HG03159 (cell line): ENCODE measurements at regions not wholly inside any gene's neighbourhood (a gene's known extent, or its start where the extent isn't known, plus 50 kb on each side); places are given as distances from the start of the nearest gene placed in this dataset.
"Not testable (repeated sequence)": the region's sequence is repeated elsewhere in the genome, so short reads cannot be mapped to it uniquely, and the experiment has no call there.

Experiments used
- ATAC-seq: cut with Tn5 transposase; IDR thresholded peaks from one replicate; pipeline ENCODE4 v1.9.1; 2021; ENCODE audit warnings: mild to moderate bottlenecking, moderate library complexity; ENCODE audit not compliant: unreplicated experiment

DNA sequence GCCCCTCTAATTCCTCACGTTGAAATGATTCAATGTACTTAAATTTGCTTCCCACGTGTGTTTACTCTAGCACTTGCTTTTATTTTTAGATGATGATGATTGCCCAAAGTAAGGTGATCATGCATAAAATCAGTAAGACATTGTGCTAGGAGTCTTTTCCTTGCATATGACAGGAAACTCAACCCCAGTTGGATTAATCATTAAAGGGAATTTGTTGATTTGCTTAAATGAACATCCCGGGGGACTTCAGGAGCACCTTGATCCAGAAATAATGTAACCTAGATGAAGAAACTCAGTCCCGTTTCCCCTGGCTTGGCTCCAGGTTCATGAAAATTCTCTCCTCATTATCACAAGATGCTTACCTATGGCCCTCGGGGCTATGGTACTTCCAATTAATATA lies 106.1 kb upstream of the STC2 start:
- ATAC-seq = no peak

GRCh38 chr5:173430394-173430793 lies 102.2 kb upstream of the STC2 start:
- no peak for ATAC-seq

DNA sequence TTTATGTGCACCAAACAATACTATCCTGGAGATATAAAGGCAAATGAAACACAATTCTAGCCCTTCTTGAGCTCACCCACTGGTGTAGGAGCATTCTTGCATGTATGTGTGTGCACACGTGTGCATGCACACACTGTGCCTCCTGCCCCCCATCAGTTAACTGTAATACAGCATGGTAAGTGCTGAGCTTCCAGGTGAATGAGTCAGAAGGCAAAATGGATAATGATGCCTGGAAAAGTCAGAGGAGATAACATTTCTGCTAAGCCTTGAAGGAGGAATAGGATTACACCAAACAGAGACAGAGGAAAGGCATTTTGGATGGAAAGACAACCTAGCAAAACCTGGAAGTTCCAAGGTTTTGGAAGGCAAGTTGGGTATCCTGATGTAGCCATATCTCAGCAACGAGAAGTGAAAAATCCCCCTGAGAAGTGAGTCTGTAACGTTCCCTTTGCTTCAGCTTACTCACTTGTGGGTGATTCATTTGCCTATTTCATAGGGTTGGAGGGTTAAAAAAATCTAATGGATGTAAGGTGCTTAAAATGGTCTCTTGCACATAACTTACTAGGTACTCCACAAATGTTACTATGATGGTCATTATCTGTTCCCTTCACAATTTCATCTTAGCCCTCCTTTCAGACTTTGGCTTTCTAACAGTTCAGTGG lies 101.4 kb upstream of the STC2 start:
- no peak for ATAC-seq

GRCh38 chr5:173423452-173424117 lies 95.4 kb upstream of the STC2 start:
- no peak for ATAC-seq

DNA sequence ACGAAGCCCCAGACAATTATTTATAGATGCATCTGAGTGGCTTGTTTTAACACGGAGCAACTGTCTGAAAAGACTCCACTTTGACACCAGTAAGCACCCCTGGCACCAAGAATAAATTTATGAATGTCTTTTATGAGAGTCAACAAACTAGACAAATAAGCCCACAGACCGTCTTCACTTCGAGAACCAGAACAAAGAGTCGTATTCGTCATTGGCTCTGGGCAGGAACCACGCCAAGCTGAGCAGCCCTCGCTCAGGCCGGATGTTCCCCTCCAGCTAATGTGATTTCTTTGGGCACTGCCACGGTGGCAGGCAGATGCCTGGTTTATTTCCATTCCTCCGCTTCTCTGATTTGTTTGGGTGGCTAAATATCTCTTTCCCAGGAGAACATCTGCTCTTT lies 91.9 kb upstream of the STC2 start:
- no peak for ATAC-seq

GRCh38 chr5:173413471-173413982 lies 85.3 kb upstream of the STC2 start:
- no peak for ATAC-seq

DNA sequence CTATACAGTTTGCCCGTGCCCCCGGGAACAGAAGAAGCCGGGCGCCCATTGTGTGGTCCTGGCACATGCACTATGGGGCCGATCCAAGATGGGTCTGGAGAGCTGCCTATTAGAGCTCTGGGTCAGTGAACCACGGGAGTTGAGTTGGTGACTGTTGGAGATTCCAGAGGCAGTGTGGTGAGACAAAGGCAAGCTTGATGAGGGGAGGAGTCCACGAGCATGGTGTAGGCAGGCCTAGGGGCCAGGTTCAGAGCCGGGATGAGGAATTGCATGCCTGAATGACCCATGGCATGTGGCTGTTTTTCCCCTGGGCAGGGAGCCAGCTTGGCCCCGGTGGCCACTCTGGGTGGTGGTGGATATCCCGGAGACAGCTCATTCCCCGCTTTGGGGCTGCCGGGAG lies 84.4 kb upstream of the STC2 start:
- ATAC-seq = no peak

DNA sequence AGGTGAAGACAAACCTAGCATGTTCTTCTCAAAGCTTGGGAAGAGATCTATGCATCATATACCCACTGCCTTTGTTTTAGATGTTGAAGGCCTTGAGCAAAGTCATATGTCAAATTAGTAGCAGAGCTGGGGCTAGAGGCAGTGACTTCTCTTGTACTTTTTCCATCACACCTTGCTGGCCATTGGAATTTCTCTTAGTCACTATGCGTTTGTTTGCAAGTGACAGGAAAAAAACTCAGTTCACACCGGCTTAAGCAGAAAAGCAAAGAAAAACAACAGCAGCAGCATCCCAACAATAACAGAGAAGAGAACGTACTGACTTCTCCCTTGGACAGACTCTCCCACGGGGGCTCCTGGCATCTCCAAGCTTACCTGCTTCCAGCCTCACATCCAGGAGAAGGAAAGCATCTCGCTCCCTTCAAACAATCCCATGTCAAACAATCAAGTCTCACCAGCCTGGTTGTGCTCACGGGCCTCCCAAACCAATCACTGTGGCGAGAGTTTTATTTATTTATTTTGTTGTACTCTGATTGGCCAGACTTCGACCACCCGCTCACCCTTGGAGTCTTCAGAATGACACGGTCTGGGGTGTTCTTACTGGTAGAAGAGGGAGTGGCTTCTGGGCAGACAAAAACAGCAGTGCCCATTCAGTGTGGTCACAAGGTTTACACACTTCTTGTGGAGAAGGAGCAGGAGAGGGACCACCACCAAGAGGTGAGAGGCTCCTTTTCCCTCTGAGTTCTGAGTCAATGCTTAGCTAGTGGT lies 83.8 kb upstream of the STC2 start:
- no peak for ATAC-seq

DNA sequence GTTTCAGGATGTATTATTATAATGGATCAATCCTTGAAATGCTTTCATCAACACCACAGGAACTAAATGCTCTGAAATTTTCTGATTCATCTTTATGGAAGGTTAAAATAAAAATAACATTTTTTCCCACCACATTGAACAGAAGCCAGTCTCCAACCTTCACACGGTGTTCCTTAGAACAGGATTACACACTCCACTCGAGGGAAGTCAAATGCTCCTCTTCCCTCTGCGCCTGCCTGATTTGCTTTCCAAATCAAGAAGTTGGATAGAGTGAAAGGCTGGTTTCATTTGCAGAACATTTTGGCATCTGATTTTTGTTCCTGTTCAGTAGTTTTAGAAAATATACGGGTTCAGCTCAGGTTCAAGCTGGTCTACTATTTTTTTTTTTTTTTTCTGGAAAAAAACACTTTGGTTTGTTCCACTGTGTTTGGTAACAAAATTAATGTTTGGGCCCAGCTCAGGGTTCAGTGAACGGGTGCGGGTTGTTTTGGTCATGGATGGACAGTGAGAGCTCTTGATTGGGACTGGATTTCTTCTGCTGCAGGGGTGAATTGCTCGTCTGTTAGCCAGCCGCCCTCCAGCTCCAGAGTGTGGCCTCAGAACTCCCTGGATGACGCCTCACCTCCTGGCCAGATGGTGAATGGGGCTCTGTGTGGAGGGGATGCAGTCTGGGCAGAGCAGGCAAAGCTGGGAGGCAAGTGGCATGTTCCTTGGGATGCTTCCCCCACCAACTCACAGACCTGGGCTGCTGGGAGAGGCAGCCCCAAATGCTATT lies 82.4 kb upstream of the STC2 start:
- ATAC-seq = no peak

GRCh38 chr5:173408946-173409345 lies 80.7 kb upstream of the STC2 start:
- no peak for ATAC-seq

GRCh38 chr5:173399851-173400250 lies 71.6 kb upstream of the STC2 start:
- ATAC-seq = no peak

DNA sequence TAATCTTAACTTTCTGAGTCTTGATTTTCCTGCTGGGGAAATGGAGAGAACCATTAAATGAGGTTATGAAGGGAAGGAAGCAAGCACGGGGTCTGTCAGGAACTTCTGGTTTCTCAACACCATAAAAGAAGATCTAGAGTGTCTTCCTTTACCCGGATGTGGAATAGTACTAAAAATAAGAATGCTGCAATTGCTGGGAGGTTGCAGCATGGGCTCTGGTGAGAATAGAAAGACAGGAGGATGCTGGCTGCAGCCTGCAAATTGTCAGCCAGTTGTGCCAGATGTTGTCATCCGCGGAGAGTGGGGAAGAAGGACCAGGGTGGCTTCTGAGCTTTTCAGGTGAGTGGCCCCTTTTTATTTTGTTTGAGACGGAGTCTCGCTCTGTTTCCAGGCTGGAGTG lies 69.3 kb upstream of the STC2 start:
- no peak for ATAC-seq

DNA sequence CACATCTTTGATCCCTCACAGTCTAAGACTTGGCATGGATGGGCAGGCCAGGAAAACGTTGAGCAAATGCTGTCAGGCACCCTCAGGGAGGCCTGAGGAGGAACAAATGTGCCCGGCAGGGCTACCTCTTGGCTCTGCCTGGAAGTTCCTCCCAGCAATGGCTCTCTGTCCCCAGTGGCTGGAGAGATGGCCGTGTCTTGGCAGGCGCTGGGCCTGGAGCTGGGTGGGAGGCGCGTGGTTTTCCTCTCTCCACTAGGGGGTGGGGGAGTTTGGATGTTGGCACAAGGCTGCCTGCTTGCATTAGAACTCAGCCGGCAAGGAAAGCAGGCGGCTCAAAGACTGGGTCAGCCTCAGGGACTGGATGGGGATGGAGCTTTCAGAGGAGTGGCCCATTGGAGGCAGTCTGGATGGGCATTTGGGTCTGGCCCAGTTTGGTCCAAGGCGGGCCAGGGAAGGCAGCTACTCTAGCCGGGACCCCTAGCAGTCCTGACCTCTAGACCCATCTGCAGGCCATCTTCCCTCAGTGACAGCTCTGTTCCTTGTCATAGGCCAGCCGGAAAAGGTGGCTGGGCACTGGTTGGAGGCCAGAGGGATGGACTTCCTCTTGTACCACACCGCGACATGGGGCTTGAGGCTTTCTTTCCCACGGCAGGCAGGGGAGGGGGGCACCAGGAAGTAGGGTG lies 68.2 kb upstream of the STC2 start:
- ATAC-seq = no peak

DNA sequence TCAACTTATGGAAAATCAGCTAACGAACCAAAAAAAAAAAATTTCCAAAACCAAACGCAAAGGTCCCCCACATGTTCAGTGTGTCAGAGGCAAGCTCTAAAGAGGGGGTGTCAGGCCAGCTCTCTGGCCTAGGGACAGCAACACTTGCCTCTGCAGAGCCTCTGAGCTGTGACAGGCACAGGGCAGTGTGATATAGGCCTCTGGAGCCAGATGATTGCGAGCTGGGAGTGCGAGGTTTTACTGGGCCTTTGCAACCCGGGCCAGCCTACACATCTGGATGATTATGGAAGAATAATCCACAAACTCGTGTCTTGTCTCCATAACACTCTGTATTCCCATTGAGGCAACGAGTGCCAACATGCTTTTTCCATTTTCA lies 67.7 kb upstream of the STC2 start:
- ATAC-seq = no peak

DNA sequence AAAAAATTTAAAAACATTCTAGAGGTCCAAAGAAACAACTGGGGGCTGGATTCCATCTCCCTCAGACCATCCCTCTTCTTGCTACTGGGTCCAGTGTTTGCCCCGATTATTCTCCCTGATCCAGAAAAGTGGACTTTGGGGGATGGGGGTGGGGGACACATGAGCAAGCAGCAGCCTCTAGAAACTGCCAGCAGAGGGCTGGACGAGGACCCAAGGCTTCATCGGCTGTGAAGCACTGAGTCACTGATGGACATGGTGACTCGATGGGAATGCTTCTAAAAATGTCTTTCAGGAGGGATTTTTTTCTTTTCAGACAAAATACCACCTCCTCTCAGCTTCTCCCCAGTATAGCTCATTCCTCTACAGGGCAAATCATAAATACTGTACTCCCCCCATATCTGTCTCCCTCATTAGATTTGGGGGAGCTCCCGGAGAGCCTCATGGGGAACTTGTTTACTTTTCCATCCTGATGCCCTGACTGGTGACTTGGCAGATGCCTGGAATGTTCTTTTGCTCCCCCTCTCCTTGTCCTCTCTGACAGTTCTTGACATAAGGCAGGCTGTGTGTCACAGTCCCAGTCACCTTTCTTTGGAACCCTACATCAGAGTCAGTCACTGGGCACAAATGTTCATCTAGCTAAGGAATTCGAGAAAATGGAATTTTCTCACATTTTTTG lies 67.2 kb upstream of the STC2 start:
- ATAC-seq = no peak

GRCh38 chr5:173394701-173395100 lies 66.5 kb upstream of the STC2 start:
- no peak for ATAC-seq

GRCh38 chr5:173392172-173392571 lies 64.0 kb upstream of the STC2 start:
- ATAC-seq = no peak

- no peak for ATAC-seq
Measured at GRCh38 chr5:173391031-173391430, 62.8 kb upstream of the STC2 start.

GRCh38 chr5:173387293-173387692 lies 59.1 kb upstream of the STC2 start:
- not testable (repeated sequence) for ATAC-seq

DNA sequence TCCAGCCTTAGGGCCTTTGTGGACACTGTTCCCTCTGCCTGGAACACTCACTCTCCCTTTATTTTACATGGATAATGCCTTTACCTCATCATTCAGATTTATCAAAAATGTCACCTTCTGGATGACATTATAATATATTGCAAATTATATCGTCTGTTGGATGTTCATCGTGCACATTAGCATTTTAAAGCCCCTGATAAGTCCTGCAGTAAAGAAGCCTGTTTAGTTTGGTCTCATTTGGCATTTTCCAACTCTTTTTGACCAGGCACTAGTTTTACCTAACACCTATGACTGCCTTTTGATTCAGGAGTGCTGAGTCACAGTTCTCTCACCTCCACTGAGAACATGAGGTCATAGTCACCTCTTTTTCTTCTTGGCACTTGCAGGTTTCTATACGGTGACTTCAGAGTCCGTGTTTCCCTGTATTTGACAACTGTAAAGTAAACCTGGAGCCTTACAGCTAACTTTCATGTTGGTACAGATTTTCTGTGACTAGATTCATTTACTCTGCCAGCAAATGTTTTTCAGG lies 57.7 kb upstream of the STC2 start:
- ATAC-seq = no peak
